HepG2 (cell line): ENCODE measurements at regions not wholly inside any gene's neighbourhood (a gene's known extent, or its start where the extent isn't known, plus 50 kb on each side); places are given as distances from the start of the nearest gene placed in this dataset.
A peak's percentile ranks its signal among the peaks of the same experiment; 100 is the strongest.

Experiments
- ATAC-seq: fragments of 200-7000 bp; cut with Tn5 transposase; 3 replicates; pipeline ENCODE4 v1.9.1; 2020; ENCODE audit warnings: mild to moderate bottlenecking, moderate library complexity
- BruUV-seq: library from RNA; stranded (reverse); fragments of 400-500 nt; replicated peaks from 2 replicates; lab custom pipeline; 2021; lab: Mats Ljungman, UMichigan
- CTCF ChIA-PET: fragments of 300-600 bp; formaldehyde crosslinking; extraction: SDS; loops from one replicate; lab custom pipeline; 2021; ENCODE audit warnings: low total read pairs, inconsistent platforms, low intra/inter-chr PET ratio; lab: Yijun Ruan, JAX
- POLR2A ChIA-PET: fragments of 350-600 bp; sonication (Branson Sonifier 250); formaldehyde crosslinking; loops from one replicate; lab custom pipeline; 2020; ENCODE audit warnings: antibody characterized with exemption, inconsistent platforms; lab: Yijun Ruan, JAX
- DNase-seq: peaks from one replicate; pipeline ENCODE4 v3.0.0-alpha.2; 2015; ENCODE audit warnings: low spot score
- FAIRE-seq: peaks from 3 replicates; lab custom pipeline; 2011; peaks lifted over from hg19 to GRCh38; lab: Jason Lieb, UNC
- H2AFZ ChIP-seq: one replicate; pipeline ENCODE4 v1.6.1; 2011; ENCODE audit warnings: low read length, inconsistent platforms
- H3K27ac ChIP-seq: fragments of 300-600 bp; 3 replicates; pipeline ENCODE4 v1.8.0; 2011; ENCODE audit warnings: mixed run types, mild to moderate bottlenecking, mixed read lengths, low read length, inconsistent platforms; ENCODE audit not compliant: insufficient read depth; ENCODE audit errors: extremely low read length
- H3K27me3 ChIP-seq, 2 experiments: fragments of 200-600 bp in 1 of 2; 2 replicates in 1 of 2; 3 replicates in 1 of 2; pipeline versions ENCODE4 v1.6.0 to v1.8.0; 2011; ENCODE audit warnings: low read length in 2 of 2, mild to moderate bottlenecking in 2 of 2, moderate library complexity in 2 of 2, inconsistent platforms in 1 of 2; ENCODE audit not compliant: insufficient read depth in 2 of 2, control insufficient read depth in 1 of 2
- H3K36me3 ChIP-seq, 2 experiments: fragments of 200-600 bp in 1 of 2; replicated peaks in 1 of 2; 2 replicates in 1 of 2; 3 replicates in 1 of 2; pipeline versions ENCODE4 v1.5.1 to v1.8.0; 2011; ENCODE audit warnings: low read length in 2 of 2, inconsistent platforms in 1 of 2; ENCODE audit not compliant: insufficient read depth in 2 of 2, control insufficient read depth in 1 of 2
- H3K4me1 ChIP-seq: 2 replicates; pipeline ENCODE4 v1.5.1; 2012; ENCODE audit warnings: low read length, inconsistent platforms; ENCODE audit not compliant: insufficient read depth
- H3K4me2 ChIP-seq: 2 replicates; pipeline ENCODE4 v1.6.0; 2011; ENCODE audit warnings: low read depth, low read length, inconsistent platforms
- H3K4me3 ChIP-seq, 3 experiments: fragments of 200-600 bp in 1 of 3; sonication (generic), shearing (Covaris generic) in 1 of 3; replicated peaks in 1 of 3; 2 replicates each; pipeline ENCODE4 v1.5.1; 2011 to 2016; ENCODE audit warnings: low read length in 3 of 3, inconsistent platforms in 2 of 3, low read depth in 2 of 3, mild to moderate bottlenecking in 2 of 3, control low read depth in 1 of 3, mixed read lengths in 1 of 3; ENCODE audit not compliant: insufficient read depth in 1 of 3
- H3K79me2 ChIP-seq: one replicate; pipeline ENCODE4 v1.6.1; 2011; ENCODE audit warnings: low read length, inconsistent platforms; ENCODE audit not compliant: insufficient read depth
- H3K9ac ChIP-seq: 2 replicates; pipeline ENCODE4 v1.6.0; 2011; ENCODE audit warnings: mild to moderate bottlenecking, low read depth, low read length, inconsistent platforms; ENCODE audit not compliant: insufficient read depth
- H3K9me3 ChIP-seq: 2 replicates; pipeline ENCODE4 v1.5.1; 2012; ENCODE audit warnings: mild to moderate bottlenecking, low read length
- H4K20me1 ChIP-seq: 2 replicates; pipeline ENCODE4 v1.6.0; 2011; ENCODE audit warnings: inconsistent platforms, mild to moderate bottlenecking, low read length, moderate library complexity; ENCODE audit not compliant: insufficient read depth
- ATF7-NPFF ChIP-seq: sonication (generic); formaldehyde crosslinking; IDR thresholded peaks from 2 replicates; pipeline ENCODE4 v1.8.1; 2023; ENCODE audit warnings: mild to moderate bottlenecking, low read depth, missing genetic modification reagents, moderate library complexity
- ZNF33B ChIP-seq: sonication (generic); formaldehyde crosslinking; IDR thresholded peaks from 2 replicates; pipeline ENCODE4 v1.5.1; 2020; ENCODE audit warnings: mild to moderate bottlenecking, missing genetic modification reagents
- ZNF788 ChIP-seq: sonication (generic); formaldehyde crosslinking; IDR thresholded peaks from 2 replicates; pipeline ENCODE4 v1.5.0; 2020; ENCODE audit warnings: mild to moderate bottlenecking, missing genetic modification reagents, borderline replicate concordance
- WGBS: methylation state at CpG from one replicate; pipeline ENCODE4 v1.1.6; 2017; ENCODE audit warnings: low lambda C conversion rate; 5-methylcytosine and 5-hydroxymethylcytosine counted together
- in situ Hi-C: cut with HindIII; loops from 2 replicates; pipeline ENCODE4 v1.10.0; 2017; ENCODE audit warnings: low pct_unique_long_range_greater_than_20kb; ENCODE audit not compliant: extremely low pct_ligation_motif_present
- intact Hi-C: fragments of 100-400 bp; cut with micrococcal nuclease; formaldehyde crosslinking; loops from one replicate; pipeline ENCODE4 v1.10.0; 2022; ENCODE audit not compliant: unreplicated experiment
- TF ChIP-seq, protein P1 (sequence below): sonication (generic); formaldehyde crosslinking; IDR thresholded peaks from 2 replicates; pipeline ENCODE4 v1.4.0; 2020; ENCODE audit warnings: missing genetic modification reagents, borderline replicate concordance
- TF ChIP-seq, protein P2 (sequence below): sonication (generic); formaldehyde crosslinking; IDR thresholded peaks from 2 replicates; pipeline ENCODE4 v1.4.0; 2020; ENCODE audit warnings: low read depth, missing genetic modification reagents

DNA sequence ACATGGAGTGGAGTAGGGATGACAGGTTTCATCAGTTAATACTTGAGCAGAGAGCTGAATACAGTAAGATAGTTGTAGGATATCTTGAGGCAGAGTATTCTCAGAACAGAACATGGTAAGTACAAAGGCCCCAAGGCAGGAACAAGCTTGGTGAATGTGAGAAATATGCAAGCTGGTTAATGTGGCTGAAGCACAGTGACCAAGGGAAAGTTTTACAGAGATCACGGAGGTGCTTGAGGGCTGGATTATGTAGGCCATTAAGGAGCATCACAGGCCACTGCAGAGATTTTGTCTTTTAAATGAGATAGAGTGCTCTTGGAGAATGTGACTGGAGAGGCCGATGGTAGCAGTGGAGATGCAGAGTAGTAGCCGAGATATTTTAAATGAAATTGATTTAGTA, 54.0 kb upstream of the BOLA1 start:
- no peaks in the 10 kb centered on the region; a peak in 1 of 5 replicates for H3K27me3 ChIP-seq
- in situ Hi-C loops = no loop called here
- peaks cover 0 to 1% of the 10 kb centered on the region in 2 experiments; a peak in 1 of 5 replicates for H3K36me3 ChIP-seq
- peak overlapping the region; percentile 86 for H3K4me2 ChIP-seq
- H3K27ac ChIP-seq = no peak overlapping the region
- no peaks in the 10 kb centered on the region for H3K9me3 ChIP-seq
- intact Hi-C loops = no loop called here
- peaks cover 65% of the 10 kb centered on the region for H3K79me2 ChIP-seq
- CTCF ChIA-PET = no interaction called here
- H3K9ac ChIP-seq = 0 out of 2 replicates have a peak overlapping the region, but pooled peaks have one; percentile 88
- TF ChIP-seq, protein P1, sequence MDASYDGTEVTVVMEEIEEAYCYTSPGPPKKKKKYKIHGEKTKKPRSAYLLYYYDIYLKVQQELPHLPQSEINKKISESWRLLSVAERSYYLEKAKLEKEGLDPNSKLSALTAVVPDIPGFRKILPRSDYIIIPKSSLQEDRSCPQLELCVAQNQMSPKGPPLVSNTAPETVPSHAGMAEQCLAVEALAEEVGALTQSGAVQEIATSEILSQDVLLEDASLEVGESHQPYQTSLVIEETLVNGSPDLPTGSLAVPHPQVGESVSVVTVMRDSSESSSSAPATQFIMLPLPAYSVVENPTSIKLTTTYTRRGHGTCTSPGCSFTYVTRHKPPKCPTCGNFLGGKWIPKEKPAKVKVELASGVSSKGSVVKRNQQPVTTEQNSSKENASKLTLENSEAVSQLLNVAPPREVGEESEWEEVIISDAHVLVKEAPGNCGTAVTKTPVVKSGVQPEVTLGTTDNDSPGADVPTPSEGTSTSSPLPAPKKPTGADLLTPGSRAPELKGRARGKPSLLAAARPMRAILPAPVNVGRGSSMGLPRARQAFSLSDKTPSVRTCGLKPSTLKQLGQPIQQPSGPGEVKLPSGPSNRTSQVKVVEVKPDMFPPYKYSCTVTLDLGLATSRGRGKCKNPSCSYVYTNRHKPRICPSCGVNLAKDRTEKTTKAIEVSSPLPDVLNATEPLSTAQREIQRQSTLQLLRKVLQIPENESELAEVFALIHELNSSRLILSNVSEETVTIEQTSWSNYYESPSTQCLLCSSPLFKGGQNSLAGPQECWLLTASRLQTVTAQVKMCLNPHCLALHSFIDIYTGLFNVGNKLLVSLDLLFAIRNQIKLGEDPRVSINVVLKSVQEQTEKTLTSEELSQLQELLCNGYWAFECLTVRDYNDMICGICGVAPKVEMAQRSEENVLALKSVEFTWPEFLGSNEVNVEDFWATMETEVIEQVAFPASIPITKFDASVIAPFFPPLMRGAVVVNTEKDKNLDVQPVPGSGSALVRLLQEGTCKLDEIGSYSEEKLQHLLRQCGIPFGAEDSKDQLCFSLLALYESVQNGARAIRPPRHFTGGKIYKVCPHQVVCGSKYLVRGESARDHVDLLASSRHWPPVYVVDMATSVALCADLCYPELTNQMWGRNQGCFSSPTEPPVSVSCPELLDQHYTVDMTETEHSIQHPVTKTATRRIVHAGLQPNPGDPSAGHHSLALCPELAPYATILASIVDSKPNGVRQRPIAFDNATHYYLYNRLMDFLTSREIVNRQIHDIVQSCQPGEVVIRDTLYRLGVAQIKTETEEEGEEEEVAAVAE = no peak
- no peak for TF ChIP-seq ATF7-NPFF (CRISPR knock-in tag)
- TF ChIP-seq, protein P2, sequence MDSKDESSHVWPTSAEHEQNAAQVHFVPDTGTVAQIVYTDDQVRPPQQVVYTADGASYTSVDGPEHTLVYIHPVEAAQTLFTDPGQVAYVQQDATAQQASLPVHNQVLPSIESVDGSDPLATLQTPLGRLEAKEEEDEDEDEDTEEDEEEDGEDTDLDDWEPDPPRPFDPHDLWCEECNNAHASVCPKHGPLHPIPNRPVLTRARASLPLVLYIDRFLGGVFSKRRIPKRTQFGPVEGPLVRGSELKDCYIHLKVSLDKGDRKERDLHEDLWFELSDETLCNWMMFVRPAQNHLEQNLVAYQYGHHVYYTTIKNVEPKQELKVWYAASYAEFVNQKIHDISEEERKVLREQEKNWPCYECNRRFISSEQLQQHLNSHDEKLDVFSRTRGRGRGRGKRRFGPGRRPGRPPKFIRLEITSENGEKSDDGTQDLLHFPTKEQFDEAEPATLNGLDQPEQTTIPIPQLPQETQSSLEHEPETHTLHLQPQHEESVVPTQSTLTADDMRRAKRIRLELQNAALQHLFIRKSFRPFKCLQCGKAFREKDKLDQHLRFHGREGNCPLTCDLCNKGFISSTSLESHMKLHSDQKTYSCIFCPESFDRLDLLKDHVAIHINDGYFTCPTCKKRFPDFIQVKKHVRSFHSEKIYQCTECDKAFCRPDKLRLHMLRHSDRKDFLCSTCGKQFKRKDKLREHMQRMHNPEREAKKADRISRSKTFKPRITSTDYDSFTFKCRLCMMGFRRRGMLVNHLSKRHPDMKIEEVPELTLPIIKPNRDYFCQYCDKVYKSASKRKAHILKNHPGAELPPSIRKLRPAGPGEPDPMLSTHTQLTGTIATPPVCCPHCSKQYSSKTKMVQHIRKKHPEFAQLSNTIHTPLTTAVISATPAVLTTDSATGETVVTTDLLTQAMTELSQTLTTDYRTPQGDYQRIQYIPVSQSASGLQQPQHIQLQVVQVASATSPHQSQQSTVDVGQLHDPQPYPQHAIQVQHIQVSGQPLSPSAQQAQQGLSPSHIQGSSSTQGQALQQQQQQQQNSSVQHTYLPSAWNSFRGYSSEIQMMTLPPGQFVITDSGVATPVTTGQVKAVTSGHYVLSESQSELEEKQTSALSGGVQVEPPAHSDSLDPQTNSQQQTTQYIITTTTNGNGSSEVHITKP (CRISPR knock-in tag) = no peak
- no peak for TF ChIP-seq ZNF33B (CRISPR knock-in tag)
- TF ChIP-seq ZNF788 (CRISPR knock-in tag) = no peak
- TF ChIP-seq, all 625 proteins: peak for 0
- BruUV-seq = no TSS peak
- no peak overlapping the region for H2AFZ ChIP-seq
- WGBS = 96% methylated on average over 3 of the region's 3 CpGs
- H3K4me3 ChIP-seq = no peak overlapping the region
- FAIRE-seq = no peak
- peaks cover 20% of the 10 kb centered on the region for H4K20me1 ChIP-seq
- DNase-seq = no peak
- no peak for ATAC-seq
- POLR2A ChIA-PET = interaction anchor here (3.3 kb wide), 1 partner anchor 41 kb away, joined by 47 read pairs; a partner anchor contains a TSS
- H3K4me1 ChIP-seq = peaks cover 53% of the 10 kb centered on the region
